ENCODE measurements at regions not wholly inside any gene's neighbourhood (a gene's known extent, or its start where the extent isn't known, plus 50 kb on each side); places are given as distances from the start of the nearest gene placed in this dataset.

GRCh38 chr10:108836362-108836761, 1086.9 kb downstream of the XPNPEP1 start:
- TF ChIP-seq, protein P1, sequence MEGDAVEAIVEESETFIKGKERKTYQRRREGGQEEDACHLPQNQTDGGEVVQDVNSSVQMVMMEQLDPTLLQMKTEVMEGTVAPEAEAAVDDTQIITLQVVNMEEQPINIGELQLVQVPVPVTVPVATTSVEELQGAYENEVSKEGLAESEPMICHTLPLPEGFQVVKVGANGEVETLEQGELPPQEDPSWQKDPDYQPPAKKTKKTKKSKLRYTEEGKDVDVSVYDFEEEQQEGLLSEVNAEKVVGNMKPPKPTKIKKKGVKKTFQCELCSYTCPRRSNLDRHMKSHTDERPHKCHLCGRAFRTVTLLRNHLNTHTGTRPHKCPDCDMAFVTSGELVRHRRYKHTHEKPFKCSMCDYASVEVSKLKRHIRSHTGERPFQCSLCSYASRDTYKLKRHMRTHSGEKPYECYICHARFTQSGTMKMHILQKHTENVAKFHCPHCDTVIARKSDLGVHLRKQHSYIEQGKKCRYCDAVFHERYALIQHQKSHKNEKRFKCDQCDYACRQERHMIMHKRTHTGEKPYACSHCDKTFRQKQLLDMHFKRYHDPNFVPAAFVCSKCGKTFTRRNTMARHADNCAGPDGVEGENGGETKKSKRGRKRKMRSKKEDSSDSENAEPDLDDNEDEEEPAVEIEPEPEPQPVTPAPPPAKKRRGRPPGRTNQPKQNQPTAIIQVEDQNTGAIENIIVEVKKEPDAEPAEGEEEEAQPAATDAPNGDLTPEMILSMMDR (IDR thresholded peaks at IDR 0.05): no peak
- TF ChIP-seq E2F1 (CRISPR knock-in tag; IDR thresholded peaks at IDR 0.05): no peak

Measured in WTC11 (cell line).